Left lung (tissue), 4 donors: ENCODE measurements at regions not wholly inside any gene's neighbourhood (a gene's known extent, or its start where the extent isn't known, plus 50 kb on each side); places are given as distances from the start of the nearest gene placed in this dataset.

Experiments
- ATAC-seq: fragments of 200-7000 bp; cut with Tn5 transposase; one replicate; pipeline ENCODE4 v1.9.1; 2020; ENCODE audit warnings: moderate library complexity
- DNase-seq, 4 donors: peaks; one replicate each; pipeline ENCODE4 v3.0.0-alpha.2; 2013 to 2020
- H3K27ac ChIP-seq, 2 donors: fragments of 200-600 bp; sonication (generic) in 1 of 2; one replicate each; pipeline versions ENCODE4 v1.5.0 to v1.8.0; 2020 to 2021
- H3K27me3 ChIP-seq, 2 donors: fragments of 200-600 bp; sonication (generic) in 1 of 2; one replicate each; pipeline versions ENCODE4 v1.5.0 to v1.8.0; 2020 to 2021
- H3K36me3 ChIP-seq, 2 donors: fragments of 200-600 bp; sonication (generic) in 1 of 2; one replicate each; pipeline versions ENCODE4 v1.5.0 to v1.8.0; 2020 to 2021
- H3K4me1 ChIP-seq, 2 donors: fragments of 200-600 bp; one replicate each; pipeline ENCODE4 v1.8.0; 2021
- H3K4me3 ChIP-seq, 2 donors: fragments of 200-600 bp; sonication (generic) in 1 of 2; one replicate each; pipeline versions ENCODE4 v1.5.0 to v1.8.0; 2020 to 2021; ENCODE audit warnings: mild to moderate bottlenecking in 1 of 2
- H3K9me3 ChIP-seq, 2 donors: fragments of 200-600 bp; sonication (generic) in 1 of 2; one replicate each; pipeline versions ENCODE4 v1.5.0 to v1.8.0; 2020 to 2021
- CTCF ChIP-seq, 2 donors: fragments of 200-600 bp; sonication (generic) in 1 of 2; IDR thresholded peaks; one replicate each; pipeline versions ENCODE4 v1.5.0 to v1.8.0; 2021; ENCODE audit warnings: antibody characterized with exemption in 2 of 2
- intact Hi-C, 2 donors: fragments of 100-400 bp; cut with DNase I; formaldehyde crosslinking; loops; one replicate each; pipeline versions ENCODE4 v1.11.2 to v1.14.2; 2022
- donor health status: DM: no; HTN: yes; CAD: no.
- donor health status: DM: no; HTN: no; CAD: no.

DNA sequence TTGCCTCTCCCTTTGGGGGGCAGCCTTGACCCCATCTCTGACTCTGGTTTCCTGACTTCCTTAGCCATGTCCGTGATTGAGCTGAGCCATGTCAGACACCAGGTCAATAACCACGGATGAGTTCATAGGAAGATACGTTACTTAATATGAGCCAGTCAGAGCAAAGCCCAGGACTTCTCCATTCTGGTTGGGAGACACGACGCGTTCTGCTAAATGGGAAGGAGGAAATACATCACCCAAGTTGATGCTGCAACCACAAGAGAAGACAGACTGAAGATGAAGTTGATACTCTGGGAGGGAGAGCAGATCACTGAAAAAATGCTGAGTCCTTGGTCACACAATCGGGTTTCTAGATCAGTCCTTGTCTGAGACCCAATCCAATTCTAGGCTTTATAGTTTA lies 90.9 kb downstream of the MATN1 start:
- TF ChIP-seq CTCF (IDR thresholded peaks at IDR 0.05): no peak
- DNase-seq (no peak), ATAC-seq (no peak)
- H3K9me3 ChIP-seq: peaks cover 0 to 1% of the 10 kb centered on the region in 2 donors
- H3K36me3 ChIP-seq: no peaks in the 10 kb centered on the region
- no peak overlapping the region for H3K4me3 ChIP-seq
- intact Hi-C loops: no loop called here
- no peak overlapping the region for H3K27ac ChIP-seq
- no peaks in the 10 kb centered on the region for H3K4me1 ChIP-seq
- peaks cover 0 to 43% of the 10 kb centered on the region in 2 donors for H3K27me3 ChIP-seq

DNA sequence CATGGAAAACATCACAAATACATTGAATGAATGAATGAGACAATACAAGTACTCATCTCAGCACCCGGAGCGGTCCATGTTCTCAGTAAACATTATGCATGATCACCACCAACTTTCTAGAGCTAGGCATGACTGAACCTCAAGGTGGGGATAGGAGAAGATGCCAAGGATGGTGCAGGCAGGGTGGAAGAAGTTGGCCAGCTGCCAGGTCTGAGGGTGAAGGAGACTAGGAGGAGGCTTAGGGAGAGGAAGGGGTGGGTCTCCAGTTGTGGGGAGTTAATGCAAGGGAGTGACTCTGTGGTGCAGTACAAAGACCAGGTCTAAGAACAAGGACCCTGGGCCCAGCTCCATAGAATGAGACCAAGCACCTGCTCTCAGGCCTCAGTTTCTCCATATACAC lies 91.7 kb downstream of the MATN1 start:
- Histone ChIP-seq H3K36me3 (no peaks in the 10 kb centered on the region), H3K4me3 (no peak overlapping the region), H3K9me3 (peaks cover 0 to 8% of the 10 kb centered on the region in 2 donors), H3K27ac (no peak overlapping the region), H3K27me3 (peaks cover 0 to 46% of the 10 kb centered on the region in 2 donors), H3K4me1 (no peaks in the 10 kb centered on the region)
- intact Hi-C loops: no loop called here
- DNase-seq (no peak), ATAC-seq (no peak)
- no peak for TF ChIP-seq CTCF (IDR thresholded peaks at IDR 0.05)

GRCh38 chr1:30629501-30629900 lies 93.9 kb downstream of the MATN1 start:
- Histone ChIP-seq H3K4me1 (no peaks in the 10 kb centered on the region), H3K4me3 (no peak overlapping the region), H3K36me3 (no peaks in the 10 kb centered on the region), H3K27ac (no peak overlapping the region), H3K27me3 (peaks cover 0 to 39% of the 10 kb centered on the region in 2 donors), H3K9me3 (peaks cover 0 to 12% of the 10 kb centered on the region in 2 donors)
- intact Hi-C loops: no loop called here
- TF ChIP-seq CTCF (IDR thresholded peaks at IDR 0.05): no peak
- ATAC-seq (no peak), DNase-seq (no peak)

GRCh38 chr1:30627994-30628393 lies 95.4 kb downstream of the MATN1 start:
- DNase-seq (no peak), ATAC-seq (no peak)
- Histone ChIP-seq H3K36me3 (no peaks in the 10 kb centered on the region), H3K9me3 (peaks cover 0 to 24% of the 10 kb centered on the region in 2 donors), H3K4me3 (no peak overlapping the region), H3K27ac (no peak overlapping the region), H3K4me1 (no peaks in the 10 kb centered on the region), H3K27me3 (peaks cover 0 to 39% of the 10 kb centered on the region in 2 donors)
- intact Hi-C loops: no loop called here
- no peak for TF ChIP-seq CTCF (IDR thresholded peaks at IDR 0.05)

GRCh38 chr1:30627206-30627605 lies 96.2 kb downstream of the MATN1 start:
- Histone ChIP-seq H3K36me3 (no peaks in the 10 kb centered on the region), H3K9me3 (peaks cover 0 to 29% of the 10 kb centered on the region in 2 donors), H3K27ac (no peak overlapping the region), H3K27me3 (peaks cover 0 to 36% of the 10 kb centered on the region in 2 donors), H3K4me3 (no peak overlapping the region), H3K4me1 (no peaks in the 10 kb centered on the region)
- ATAC-seq: no peak
- DNase-seq: no peak
- intact Hi-C loops: no loop called here
- no peak for TF ChIP-seq CTCF (IDR thresholded peaks at IDR 0.05)
